Right atrium auricular region (tissue), 2 donors: ENCODE measurements at regions not wholly inside any gene's neighbourhood (a gene's known extent, or its start where the extent isn't known, plus 50 kb on each side); places are given as distances from the start of the nearest gene placed in this dataset.

Experiments
- DNase-seq: peaks from one replicate; pipeline ENCODE4 v3.0.0-alpha.2; 2019; ENCODE audit warnings: low spot score
- H3K27ac ChIP-seq, 2 donors: fragments of 200-600 bp; sonication (generic); 1 replicate in 1 of 2; 2 replicates in 1 of 2; pipeline ENCODE4 v1.5.1; 2016 to 2019
- H3K27me3 ChIP-seq, 2 donors: fragments of 200-600 bp; sonication (generic); one replicate each; pipeline versions ENCODE4 v1.5.1 to v1.6.0; 2017 to 2019
- H3K36me3 ChIP-seq: fragments of 200-600 bp; sonication (generic); one replicate; pipeline ENCODE4 v1.5.1; 2016
- H3K4me1 ChIP-seq, 2 donors: fragments of 200-600 bp; sonication (generic); one replicate each; pipeline versions ENCODE4 v1.5.1 to v1.6.0; 2017 to 2019
- H3K4me3 ChIP-seq, 2 donors: fragments of 200-600 bp; sonication (generic); 1 replicate in 1 of 2; 2 replicates in 1 of 2; pipeline ENCODE4 v1.5.1; 2017 to 2019; ENCODE audit warnings: mild to moderate bottlenecking in 1 of 2, moderate library complexity in 1 of 2
- H3K9me3 ChIP-seq, 2 donors: fragments of 200-600 bp; sonication (generic); one replicate each; pipeline ENCODE4 v1.5.1; 2019
- TF ChIP-seq, protein P1 (sequence below), 2 donors: fragments of 200-600 bp; sonication (generic); IDR thresholded peaks; one replicate each; pipeline ENCODE4 v1.5.1; 2019; ENCODE audit warnings: antibody characterized with exemption in 2 of 2

- Histone ChIP-seq H3K4me1 (no peaks in the 10 kb centered on the region), H3K9me3 (no peaks in the 10 kb centered on the region), H3K4me3 (no peak overlapping the region), H3K36me3 (no peaks in the 10 kb centered on the region), H3K27me3 (no peaks in the 10 kb centered on the region), H3K27ac (no peak overlapping the region)
- TF ChIP-seq, protein P1, sequence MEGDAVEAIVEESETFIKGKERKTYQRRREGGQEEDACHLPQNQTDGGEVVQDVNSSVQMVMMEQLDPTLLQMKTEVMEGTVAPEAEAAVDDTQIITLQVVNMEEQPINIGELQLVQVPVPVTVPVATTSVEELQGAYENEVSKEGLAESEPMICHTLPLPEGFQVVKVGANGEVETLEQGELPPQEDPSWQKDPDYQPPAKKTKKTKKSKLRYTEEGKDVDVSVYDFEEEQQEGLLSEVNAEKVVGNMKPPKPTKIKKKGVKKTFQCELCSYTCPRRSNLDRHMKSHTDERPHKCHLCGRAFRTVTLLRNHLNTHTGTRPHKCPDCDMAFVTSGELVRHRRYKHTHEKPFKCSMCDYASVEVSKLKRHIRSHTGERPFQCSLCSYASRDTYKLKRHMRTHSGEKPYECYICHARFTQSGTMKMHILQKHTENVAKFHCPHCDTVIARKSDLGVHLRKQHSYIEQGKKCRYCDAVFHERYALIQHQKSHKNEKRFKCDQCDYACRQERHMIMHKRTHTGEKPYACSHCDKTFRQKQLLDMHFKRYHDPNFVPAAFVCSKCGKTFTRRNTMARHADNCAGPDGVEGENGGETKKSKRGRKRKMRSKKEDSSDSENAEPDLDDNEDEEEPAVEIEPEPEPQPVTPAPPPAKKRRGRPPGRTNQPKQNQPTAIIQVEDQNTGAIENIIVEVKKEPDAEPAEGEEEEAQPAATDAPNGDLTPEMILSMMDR (IDR thresholded peaks at IDR 0.05): no peak
- DNase-seq: no peak
Observed at GRCh38 chr12:77300811-77301210, 235.4 kb upstream of the E2F7 start.

- Histone ChIP-seq H3K27ac (no peak overlapping the region), H3K4me1 (no peaks in the 10 kb centered on the region), H3K36me3 (no peaks in the 10 kb centered on the region), H3K4me3 (no peak overlapping the region), H3K27me3 (no peaks in the 10 kb centered on the region), H3K9me3 (no peaks in the 10 kb centered on the region)
- TF ChIP-seq, protein P1 (IDR thresholded peaks at IDR 0.05): no peak
- DNase-seq: no peak
Observed at GRCh38 chr12:77299910-77300669, 234.7 kb upstream of the E2F7 start.

- Histone ChIP-seq H3K36me3 (no peaks in the 10 kb centered on the region), H3K4me1 (no peaks in the 10 kb centered on the region), H3K27ac (no peak overlapping the region), H3K27me3 (no peaks in the 10 kb centered on the region), H3K4me3 (no peak overlapping the region), H3K9me3 (no peaks in the 10 kb centered on the region)
- DNase-seq: no peak
- TF ChIP-seq, protein P1 (IDR thresholded peaks at IDR 0.05): no peak
Observed at GRCh38 chr12:77299001-77299400, 233.6 kb upstream of the E2F7 start.

- Histone ChIP-seq H3K36me3 (no peaks in the 10 kb centered on the region), H3K27me3 (no peaks in the 10 kb centered on the region), H3K4me3 (no peak overlapping the region), H3K4me1 (no peaks in the 10 kb centered on the region), H3K9me3 (no peaks in the 10 kb centered on the region), H3K27ac (no peak overlapping the region)
- DNase-seq: no peak
- TF ChIP-seq, protein P1 (IDR thresholded peaks at IDR 0.05): no peak
Observed at GRCh38 chr12:77294016-77294415, 228.6 kb upstream of the E2F7 start.

GRCh38 chr12:77274926-77275325, 209.6 kb upstream of the E2F7 start:
- no peaks in the 10 kb centered on the region for H3K36me3 ChIP-seq
- DNase-seq: no peak
- no peak overlapping the region for H3K27ac ChIP-seq
- no peaks in the 10 kb centered on the region for H3K9me3 ChIP-seq
- no peak overlapping the region for H3K4me3 ChIP-seq
- TF ChIP-seq, protein P1 (IDR thresholded peaks at IDR 0.05): no peak
- H3K27me3 ChIP-seq: no peaks in the 10 kb centered on the region
- no peaks in the 10 kb centered on the region for H3K4me1 ChIP-seq

DNA sequence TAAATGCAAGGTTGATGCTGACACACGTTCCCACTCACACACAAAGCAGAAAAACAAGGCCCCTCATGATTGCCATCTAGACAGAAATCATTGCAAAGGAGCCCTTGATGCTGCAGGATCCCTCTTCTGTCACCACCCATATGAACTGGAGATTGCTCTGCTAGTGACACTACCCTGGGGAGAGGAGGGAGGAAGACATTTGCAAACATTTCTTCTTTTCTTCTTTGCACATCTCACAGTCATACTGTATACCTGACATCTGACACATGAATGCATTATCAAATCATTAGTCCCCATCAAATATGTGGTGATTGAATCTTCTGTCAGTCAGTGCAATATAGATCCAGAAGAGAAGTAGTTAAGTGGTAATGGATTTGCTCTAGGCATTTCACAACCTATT, 208.5 kb upstream of the E2F7 start:
- Histone ChIP-seq H3K4me1 (no peaks in the 10 kb centered on the region), H3K4me3 (no peak overlapping the region), H3K27ac (no peak overlapping the region), H3K36me3 (no peaks in the 10 kb centered on the region), H3K27me3 (no peaks in the 10 kb centered on the region), H3K9me3 (no peaks in the 10 kb centered on the region)
- DNase-seq: no peak
- TF ChIP-seq, protein P1 (IDR thresholded peaks at IDR 0.05): no peak
